Tibial artery (tissue), 4 donors: ENCODE measurements at regions not wholly inside any gene's neighbourhood (a gene's known extent, or its start where the extent isn't known, plus 50 kb on each side); places are given as distances from the start of the nearest gene placed in this dataset.

ENCODE experiments used
- DNase-seq, 2 donors: peaks; one replicate each; pipeline ENCODE4 v3.0.0-alpha.2; 2019
- H3K27ac ChIP-seq, 2 donors: fragments of 200-600 bp; sonication (generic) in 1 of 2; 1 replicate in 1 of 2; 2 replicates in 1 of 2; pipeline ENCODE4 v1.5.1; 2018 to 2019; ENCODE audit warnings: mild to moderate bottlenecking in 1 of 2
- H3K27me3 ChIP-seq, 2 donors: fragments of 200-600 bp; sonication (generic) in 1 of 2; one replicate each; pipeline versions ENCODE4 v1.5.1 to v1.6.0; 2016 to 2019
- H3K36me3 ChIP-seq, 3 donors: fragments of 200-600 bp; sonication (generic) in 2 of 3; one replicate each; pipeline ENCODE4 v1.5.1; 2016 to 2019; ENCODE audit warnings: mild to moderate bottlenecking in 2 of 3
- H3K4me1 ChIP-seq, 4 donors: fragments of 200-600 bp; sonication (generic) in 2 of 4; 1 replicate in 3 of 4; 2 replicates in 1 of 4; pipeline ENCODE4 v1.5.1; 2016 to 2019
- H3K4me3 ChIP-seq, 2 donors: fragments of 200-600 bp; sonication (generic) in 1 of 2; 1 replicate in 1 of 2; 2 replicates in 1 of 2; pipeline ENCODE4 v1.5.1; 2018 to 2019; ENCODE audit warnings: mild to moderate bottlenecking in 2 of 2
- H3K9me3 ChIP-seq, 3 donors: fragments of 200-600 bp; sonication (generic) in 1 of 3; one replicate each; pipeline ENCODE4 v1.5.1; 2016 to 2019
- CTCF ChIP-seq, 2 experiments: fragments of 200-600 bp in 1 of 2; fragments of 450-650 bp in 1 of 2; IDR thresholded peaks; one replicate each; pipeline ENCODE4 v1.5.1; 2017 to 2019; ENCODE audit warnings: antibody characterized with exemption in 2 of 2, mild to moderate bottlenecking in 1 of 2, moderate library complexity in 1 of 2
- intact Hi-C: fragments of 100-400 bp; cut with DNase I; formaldehyde crosslinking; loops from one replicate; pipeline ENCODE4 v1.15.0; 2023; ENCODE audit warnings: low total_unique reads

GRCh38 chr2:133789743-133790142 is 221.5 kb upstream of the NCKAP5 start:
- H3K4me3 ChIP-seq = no peak overlapping the region
- DNase-seq = no peak
- no peak overlapping the region for H3K27ac ChIP-seq
- peaks cover 0 to 21% (median 14%) of the 10 kb centered on the region in 3 donors for H3K9me3 ChIP-seq
- no peak for TF ChIP-seq CTCF (IDR thresholded peaks at IDR 0.05)
- intact Hi-C loops = no loop called here
- no peaks in the 10 kb centered on the region for H3K4me1 ChIP-seq
- no peaks in the 10 kb centered on the region for H3K36me3 ChIP-seq
- H3K27me3 ChIP-seq = no peaks in the 10 kb centered on the region

GRCh38 chr2:133790711-133791110 is 222.4 kb upstream of the NCKAP5 start:
- intact Hi-C loops = no loop called here
- H3K27me3 ChIP-seq = no peaks in the 10 kb centered on the region
- H3K36me3 ChIP-seq = no peaks in the 10 kb centered on the region
- no peaks in the 10 kb centered on the region for H3K4me1 ChIP-seq
- H3K27ac ChIP-seq = no peak overlapping the region
- H3K9me3 ChIP-seq = peaks cover 0 to 27% (median 14%) of the 10 kb centered on the region in 3 donors
- H3K4me3 ChIP-seq = no peak overlapping the region
- DNase-seq = no peak
- TF ChIP-seq CTCF (IDR thresholded peaks at IDR 0.05) = no peak

GRCh38 chr2:133791191-133791590 is 222.9 kb upstream of the NCKAP5 start:
- H3K36me3 ChIP-seq = no peaks in the 10 kb centered on the region
- no peaks in the 10 kb centered on the region for H3K4me1 ChIP-seq
- peaks cover 0 to 27% (median 14%) of the 10 kb centered on the region in 3 donors for H3K9me3 ChIP-seq
- no peak for TF ChIP-seq CTCF (IDR thresholded peaks at IDR 0.05)
- H3K4me3 ChIP-seq = no peak overlapping the region
- no peak for DNase-seq
- intact Hi-C loops = no loop called here
- no peak overlapping the region for H3K27ac ChIP-seq
- no peaks in the 10 kb centered on the region for H3K27me3 ChIP-seq

GRCh38 chr2:133792223-133792622 is 224.0 kb upstream of the NCKAP5 start:
- DNase-seq = no peak
- H3K4me1 ChIP-seq = no peaks in the 10 kb centered on the region

GRCh38 chr2:133794114-133794513 is 225.9 kb upstream of the NCKAP5 start:
- no peak for DNase-seq
- no peak for TF ChIP-seq CTCF (IDR thresholded peaks at IDR 0.05)
- Histone ChIP-seq H3K4me1 (no peaks in the 10 kb centered on the region), H3K36me3 (no peaks in the 10 kb centered on the region), H3K4me3 (no peak overlapping the region), H3K27ac (no peak overlapping the region), H3K27me3 (no peaks in the 10 kb centered on the region), H3K9me3 (peaks cover 0 to 32% (median 14%) of the 10 kb centered on the region in 3 donors)
- intact Hi-C loops = no loop called here

More at GRCh38 chr2:133792223-133792622, 224.0 kb upstream of the NCKAP5 start:
- H3K36me3 ChIP-seq = no peaks in the 10 kb centered on the region
- TF ChIP-seq CTCF (IDR thresholded peaks at IDR 0.05) = no peak
- no peaks in the 10 kb centered on the region for H3K27me3 ChIP-seq
- H3K4me3 ChIP-seq = no peak overlapping the region
- peaks cover 0 to 31% (median 14%) of the 10 kb centered on the region in 3 donors for H3K9me3 ChIP-seq
- intact Hi-C loops = no loop called here
- no peak overlapping the region for H3K27ac ChIP-seq

- Histone ChIP-seq H3K27me3 (peaks cover 0 to 7% of the 10 kb centered on the region in 2 donors), H3K36me3 (no peaks in the 10 kb centered on the region), H3K27ac (no peak overlapping the region), H3K4me1 (no peaks in the 10 kb centered on the region), H3K9me3 (peaks cover 0 to 4% (median 0%) of the 10 kb centered on the region in 3 donors), H3K4me3 (no peak overlapping the region)
- no peak for DNase-seq
- no peak for TF ChIP-seq CTCF (IDR thresholded peaks at IDR 0.05)
- intact Hi-C loops = no loop called here
These were observed 233.7 kb upstream of the NCKAP5 start for GRCh38 chr2:133801946-133802345.
